ENCODE measurements at regions not wholly inside any gene's neighbourhood (a gene's known extent, or its start where the extent isn't known, plus 50 kb on each side); places are given as distances from the start of the nearest gene placed in this dataset.

GRCh38 chr4:181158971-181159370 lies 1084.2 kb upstream of the TENM3 start:
- Histone ChIP-seq H3K4me3 (no peak overlapping the region), H3K36me3 (ENCODE audit: control insufficient read depth in 4 of 4, insufficient read depth in 4 of 4, low read length in 4 of 4) (no peaks in the 10 kb centered on the region), H3K9me3 (ENCODE audit: control insufficient read depth in 4 of 4, insufficient read depth in 3 of 4, low read length in 3 of 4) (no peaks in the 10 kb centered on the region), H3K27me3 (ENCODE audit: control insufficient read depth in 3 of 3, insufficient read depth in 3 of 3, low read length in 2 of 3) (no peaks in the 10 kb centered on the region), H3K4me1 (ENCODE audit: control insufficient read depth in 5 of 5, insufficient read depth in 5 of 5, low read length in 5 of 5) (peaks cover 0 to 24% (median 0%) of the 10 kb centered on the region in 5 donors), H3K9ac (ENCODE audit: insufficient read depth in 1 of 2, low read length in 2 of 2) (no peak overlapping the region), H3K27ac (ENCODE audit: low read depth in 1 of 2, low read length in 1 of 2) (no peak overlapping the region)
- ATAC-seq (ENCODE audit: insufficient read depth, low FRiP score) (no peak), DNase-seq (peak in 2 of 3 donors; percentile 33 to 65)
- TF ChIP-seq CTCF (IDR thresholded peaks at IDR 0.05; ENCODE audit: control extremely low read depth, extremely low read depth): no peak
- WGBS, 2 donors: 71 to 80% methylated on average over 8 of the region's 8 CpGs

DNA sequence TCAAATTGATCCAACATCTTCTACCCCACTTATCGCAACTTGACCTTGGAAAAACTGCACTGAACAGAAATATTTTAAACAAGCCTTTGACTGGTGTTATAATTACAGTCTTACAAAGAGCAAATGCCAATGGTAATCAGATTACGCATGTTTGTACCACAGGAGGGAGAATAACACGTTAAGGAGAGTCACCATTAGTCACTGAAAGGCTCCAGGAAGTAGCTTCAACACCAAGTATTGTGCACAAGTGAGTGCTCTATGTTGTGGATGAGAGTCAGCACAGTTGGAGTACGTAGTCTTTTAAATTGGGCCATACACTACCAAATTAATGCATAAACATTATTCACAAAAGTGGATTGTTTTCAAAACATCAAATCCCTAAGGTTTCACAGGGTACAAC lies 1081.5 kb upstream of the TENM3 start:
- no peak for DNase-seq
- H3K27ac ChIP-seq (ENCODE audit: low read depth in 1 of 2, low read length in 1 of 2): no peak overlapping the region
- no peaks in the 10 kb centered on the region for H3K9me3 ChIP-seq (ENCODE audit: control insufficient read depth in 4 of 4, insufficient read depth in 3 of 4, low read length in 3 of 4)
- WGBS, 2 donors: 50 to 54% methylated on average over 4 of the region's 4 CpGs
- no peaks in the 10 kb centered on the region for H3K36me3 ChIP-seq (ENCODE audit: control insufficient read depth in 4 of 4, insufficient read depth in 4 of 4, low read length in 4 of 4)
- peaks cover 0 to 24% (median 0%) of the 10 kb centered on the region in 5 donors for H3K4me1 ChIP-seq (ENCODE audit: control insufficient read depth in 5 of 5, insufficient read depth in 5 of 5, low read length in 5 of 5)
- no peak for TF ChIP-seq CTCF (IDR thresholded peaks at IDR 0.05; ENCODE audit: control extremely low read depth, extremely low read depth)
- no peaks in the 10 kb centered on the region for H3K27me3 ChIP-seq (ENCODE audit: control insufficient read depth in 3 of 3, insufficient read depth in 3 of 3, low read length in 2 of 3)
- no peak overlapping the region for H3K9ac ChIP-seq (ENCODE audit: insufficient read depth in 1 of 2, low read length in 2 of 2)
- ATAC-seq (ENCODE audit: insufficient read depth, low FRiP score): no peak
- H3K4me3 ChIP-seq: no peak overlapping the region

- 81 to 89% methylated on average over 2 of the region's 2 CpGs for WGBS, 2 donors
- no peak for TF ChIP-seq CTCF (IDR thresholded peaks at IDR 0.05; ENCODE audit: control extremely low read depth, extremely low read depth)
Measured at GRCh38 chr4:181162266-181162665, 1080.9 kb upstream of the TENM3 start.

GRCh38 chr4:181162676-181163075 lies 1080.5 kb upstream of the TENM3 start:
- ATAC-seq (ENCODE audit: insufficient read depth, low FRiP score) (no peak), DNase-seq (peak in 2 of 3 donors; percentile 75 to 76)
- Histone ChIP-seq H3K27ac (ENCODE audit: low read depth in 1 of 2, low read length in 1 of 2) (no peak overlapping the region), H3K9me3 (ENCODE audit: control insufficient read depth in 4 of 4, insufficient read depth in 3 of 4, low read length in 3 of 4) (no peaks in the 10 kb centered on the region), H3K4me3 (no peak overlapping the region), H3K4me1 (ENCODE audit: control insufficient read depth in 5 of 5, insufficient read depth in 5 of 5, low read length in 5 of 5) (peaks cover 0 to 23% (median 0%) of the 10 kb centered on the region in 5 donors), H3K9ac (ENCODE audit: insufficient read depth in 1 of 2, low read length in 2 of 2) (no peak overlapping the region), H3K27me3 (ENCODE audit: control insufficient read depth in 3 of 3, insufficient read depth in 3 of 3, low read length in 2 of 3) (no peaks in the 10 kb centered on the region), H3K36me3 (ENCODE audit: control insufficient read depth in 4 of 4, insufficient read depth in 4 of 4, low read length in 4 of 4) (no peaks in the 10 kb centered on the region)
- WGBS, 2 donors: 75 to 88% methylated on average over 6 of the region's 6 CpGs
- TF ChIP-seq CTCF (IDR thresholded peaks at IDR 0.05; ENCODE audit: control extremely low read depth, extremely low read depth): no peak

More at GRCh38 chr4:181162266-181162665, 1080.9 kb upstream of the TENM3 start:
- ATAC-seq (ENCODE audit: insufficient read depth, low FRiP score): no peak
- Histone ChIP-seq H3K27ac (ENCODE audit: low read depth in 1 of 2, low read length in 1 of 2) (no peak overlapping the region), H3K9ac (ENCODE audit: insufficient read depth in 1 of 2, low read length in 2 of 2) (no peak overlapping the region), H3K9me3 (ENCODE audit: control insufficient read depth in 4 of 4, insufficient read depth in 3 of 4, low read length in 3 of 4) (no peaks in the 10 kb centered on the region), H3K36me3 (ENCODE audit: control insufficient read depth in 4 of 4, insufficient read depth in 4 of 4, low read length in 4 of 4) (no peaks in the 10 kb centered on the region), H3K4me1 (ENCODE audit: control insufficient read depth in 5 of 5, insufficient read depth in 5 of 5, low read length in 5 of 5) (peaks cover 0 to 24% (median 0%) of the 10 kb centered on the region in 5 donors), H3K4me3 (no peak overlapping the region), H3K27me3 (ENCODE audit: control insufficient read depth in 3 of 3, insufficient read depth in 3 of 3, low read length in 2 of 3) (no peaks in the 10 kb centered on the region)
- DNase-seq: no peak
